Keratinocyte (primary cell): ENCODE measurements at regions not wholly inside any gene's neighbourhood (a gene's known extent, or its start where the extent isn't known, plus 50 kb on each side); places are given as distances from the start of the nearest gene placed in this dataset.

Source experiments
- EZH2 ChIP-seq: IDR thresholded peaks from one replicate; pipeline ENCODE4 v1.6.1; 2012; ENCODE audit warnings: inconsistent platforms, mild to moderate bottlenecking, low read length, moderate library complexity
- TF ChIP-seq, protein P1 (sequence below), 3 experiments: IDR thresholded peaks in 1 of 3; conservative IDR thresholded peaks in 1 of 3; optimal IDR thresholded peaks in 1 of 3; 2 replicates in 2 of 3; 3 replicates in 1 of 3; pipeline versions ENCODE3 to v1.5.1; 2011; ENCODE audit warnings: low read length in 3 of 3, mild to moderate bottlenecking in 3 of 3, moderate library complexity in 2 of 3, control low read depth in 1 of 3, inconsistent platforms in 1 of 3; ENCODE audit not compliant: insufficient read depth in 2 of 3; ENCODE audit errors: extremely low read depth in 1 of 3

DNA sequence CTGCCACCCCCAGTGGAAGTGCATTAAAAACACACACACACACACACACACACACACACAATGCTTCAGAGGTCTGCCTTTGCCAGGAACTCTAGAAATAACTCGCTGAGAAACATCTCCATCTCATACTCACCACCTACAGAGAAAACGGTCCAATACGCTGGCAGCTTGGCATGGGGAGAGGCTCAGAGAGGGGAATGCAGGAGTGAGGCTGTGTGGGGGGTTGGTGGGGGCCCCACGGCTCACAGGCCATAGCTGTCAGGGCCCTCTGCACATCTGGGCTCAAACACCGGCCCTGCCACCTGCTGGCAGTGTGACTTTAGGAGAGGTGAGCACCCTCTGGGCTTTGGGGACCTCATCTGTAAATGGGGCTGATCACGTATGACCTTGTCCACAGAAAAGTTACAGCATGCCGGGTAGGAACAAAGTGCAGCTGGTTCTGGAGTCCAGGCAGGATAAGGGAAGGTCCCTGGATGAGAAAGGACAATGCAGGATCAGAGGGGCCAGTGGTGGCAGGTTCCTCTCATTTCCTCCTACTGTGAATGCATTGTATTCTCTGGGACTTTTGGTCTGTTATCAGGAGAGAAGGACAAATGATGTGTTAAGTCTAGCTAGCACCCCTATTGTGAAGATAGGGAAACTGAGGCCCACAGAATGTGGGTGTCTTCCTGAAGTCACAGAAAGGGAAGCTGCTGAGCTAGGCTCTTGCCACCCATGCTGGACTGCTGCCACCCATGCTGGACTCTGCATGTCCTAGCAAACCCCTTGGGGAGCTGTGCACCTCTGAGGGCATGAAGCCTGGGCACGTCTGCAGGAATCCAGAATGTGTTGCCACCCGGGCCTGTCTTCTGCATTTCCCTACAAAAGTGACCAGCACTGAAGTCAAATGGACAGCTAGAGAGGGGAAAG, 404.6 kb downstream of the RPS24 start:
- TF ChIP-seq EZH2 = no peak
- TF ChIP-seq, protein P1, sequence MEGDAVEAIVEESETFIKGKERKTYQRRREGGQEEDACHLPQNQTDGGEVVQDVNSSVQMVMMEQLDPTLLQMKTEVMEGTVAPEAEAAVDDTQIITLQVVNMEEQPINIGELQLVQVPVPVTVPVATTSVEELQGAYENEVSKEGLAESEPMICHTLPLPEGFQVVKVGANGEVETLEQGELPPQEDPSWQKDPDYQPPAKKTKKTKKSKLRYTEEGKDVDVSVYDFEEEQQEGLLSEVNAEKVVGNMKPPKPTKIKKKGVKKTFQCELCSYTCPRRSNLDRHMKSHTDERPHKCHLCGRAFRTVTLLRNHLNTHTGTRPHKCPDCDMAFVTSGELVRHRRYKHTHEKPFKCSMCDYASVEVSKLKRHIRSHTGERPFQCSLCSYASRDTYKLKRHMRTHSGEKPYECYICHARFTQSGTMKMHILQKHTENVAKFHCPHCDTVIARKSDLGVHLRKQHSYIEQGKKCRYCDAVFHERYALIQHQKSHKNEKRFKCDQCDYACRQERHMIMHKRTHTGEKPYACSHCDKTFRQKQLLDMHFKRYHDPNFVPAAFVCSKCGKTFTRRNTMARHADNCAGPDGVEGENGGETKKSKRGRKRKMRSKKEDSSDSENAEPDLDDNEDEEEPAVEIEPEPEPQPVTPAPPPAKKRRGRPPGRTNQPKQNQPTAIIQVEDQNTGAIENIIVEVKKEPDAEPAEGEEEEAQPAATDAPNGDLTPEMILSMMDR (optimal IDR thresholded peaks at IDR 0.05 in 1 of 3, IDR thresholded peaks at IDR 0.05 in 1 of 3, conservative IDR thresholded peaks at IDR 0.05 in 1 of 3; ENCODE audit: extremely low read depth in 1 of 3, insufficient read depth in 2 of 3, low read length in 3 of 3) = peak in 1 of 3 experiments; percentile 21
